ENCODE measurements at regions not wholly inside any gene's neighbourhood (a gene's known extent, or its start where the extent isn't known, plus 50 kb on each side); places are given as distances from the start of the nearest gene placed in this dataset.

DNA sequence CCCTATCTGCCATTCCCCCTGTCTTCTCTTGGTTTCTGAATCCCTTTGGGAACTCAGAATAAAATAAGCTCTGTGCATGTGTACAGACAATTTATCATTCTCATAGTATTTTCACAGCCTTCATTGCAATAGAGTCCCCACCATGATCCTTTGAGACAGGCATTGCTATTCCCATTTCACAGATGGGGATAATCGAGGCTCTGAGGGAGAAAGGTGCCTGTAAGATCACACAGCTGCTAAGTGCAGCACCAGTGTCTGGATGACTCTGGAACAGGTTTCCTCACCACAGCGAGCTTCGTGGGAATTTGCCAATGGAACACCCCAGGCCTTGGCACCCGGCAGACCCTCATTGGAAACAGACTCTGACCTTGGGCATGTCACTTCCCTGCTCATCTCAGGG lies 293.6 kb downstream of the NSG2 start:
- no peaks in the 10 kb centered on the region for H3K9me3 Mint-ChIP-seq
- no peaks in the 10 kb centered on the region for H3K27me3 Mint-ChIP-seq (ENCODE audit: low read depth)
- H3K4me1 Mint-ChIP-seq: peaks cover 59% of the 10 kb centered on the region

DNA sequence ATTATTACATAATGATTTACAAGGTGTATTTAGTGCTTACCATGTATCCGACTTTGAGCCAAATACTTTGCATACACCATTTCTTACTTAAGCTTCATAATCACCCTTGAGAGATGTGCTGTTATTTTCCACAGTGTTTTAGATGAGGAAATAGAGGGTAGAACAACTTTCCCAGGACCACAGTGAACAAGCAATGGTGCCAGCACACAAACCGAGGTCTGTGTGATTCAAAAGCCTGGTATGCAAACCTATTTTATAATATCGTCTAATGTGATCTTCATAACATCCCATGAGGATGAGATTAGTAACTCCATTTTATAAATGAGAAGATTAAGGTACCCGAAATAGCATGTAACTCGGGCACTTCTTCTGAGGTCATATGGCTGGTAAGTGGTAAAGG lies 294.7 kb downstream of the NSG2 start:
- DNase-seq (ENCODE audit: low spot score in 2 of 2, unreplicated experiment in 2 of 2): no peak
- peaks cover 63% of the 10 kb centered on the region for H3K4me1 Mint-ChIP-seq
- H3K36me3 Mint-ChIP-seq: no peaks in the 10 kb centered on the region
- no peak overlapping the region for H3K4me3 Mint-ChIP-seq
- TF ChIP-seq, protein P1, sequence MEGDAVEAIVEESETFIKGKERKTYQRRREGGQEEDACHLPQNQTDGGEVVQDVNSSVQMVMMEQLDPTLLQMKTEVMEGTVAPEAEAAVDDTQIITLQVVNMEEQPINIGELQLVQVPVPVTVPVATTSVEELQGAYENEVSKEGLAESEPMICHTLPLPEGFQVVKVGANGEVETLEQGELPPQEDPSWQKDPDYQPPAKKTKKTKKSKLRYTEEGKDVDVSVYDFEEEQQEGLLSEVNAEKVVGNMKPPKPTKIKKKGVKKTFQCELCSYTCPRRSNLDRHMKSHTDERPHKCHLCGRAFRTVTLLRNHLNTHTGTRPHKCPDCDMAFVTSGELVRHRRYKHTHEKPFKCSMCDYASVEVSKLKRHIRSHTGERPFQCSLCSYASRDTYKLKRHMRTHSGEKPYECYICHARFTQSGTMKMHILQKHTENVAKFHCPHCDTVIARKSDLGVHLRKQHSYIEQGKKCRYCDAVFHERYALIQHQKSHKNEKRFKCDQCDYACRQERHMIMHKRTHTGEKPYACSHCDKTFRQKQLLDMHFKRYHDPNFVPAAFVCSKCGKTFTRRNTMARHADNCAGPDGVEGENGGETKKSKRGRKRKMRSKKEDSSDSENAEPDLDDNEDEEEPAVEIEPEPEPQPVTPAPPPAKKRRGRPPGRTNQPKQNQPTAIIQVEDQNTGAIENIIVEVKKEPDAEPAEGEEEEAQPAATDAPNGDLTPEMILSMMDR (IDR thresholded peaks at IDR 0.05; ENCODE audit: unreplicated experiment): no peak
- H3K27me3 Mint-ChIP-seq (ENCODE audit: low read depth): no peaks in the 10 kb centered on the region
- H3K9me3 Mint-ChIP-seq: no peaks in the 10 kb centered on the region
- no peak overlapping the region for H3K27ac Mint-ChIP-seq

More for the DNA sequence above, 293.6 kb downstream of the NSG2 start:
- H3K36me3 Mint-ChIP-seq: no peaks in the 10 kb centered on the region
- no peak overlapping the region for H3K4me3 Mint-ChIP-seq
- H3K27ac Mint-ChIP-seq: peak overlapping the region; percentile 94
- TF ChIP-seq, protein P1 (IDR thresholded peaks at IDR 0.05; ENCODE audit: unreplicated experiment): no peak
- DNase-seq (ENCODE audit: low spot score in 2 of 2, unreplicated experiment in 2 of 2): no peak

DNA sequence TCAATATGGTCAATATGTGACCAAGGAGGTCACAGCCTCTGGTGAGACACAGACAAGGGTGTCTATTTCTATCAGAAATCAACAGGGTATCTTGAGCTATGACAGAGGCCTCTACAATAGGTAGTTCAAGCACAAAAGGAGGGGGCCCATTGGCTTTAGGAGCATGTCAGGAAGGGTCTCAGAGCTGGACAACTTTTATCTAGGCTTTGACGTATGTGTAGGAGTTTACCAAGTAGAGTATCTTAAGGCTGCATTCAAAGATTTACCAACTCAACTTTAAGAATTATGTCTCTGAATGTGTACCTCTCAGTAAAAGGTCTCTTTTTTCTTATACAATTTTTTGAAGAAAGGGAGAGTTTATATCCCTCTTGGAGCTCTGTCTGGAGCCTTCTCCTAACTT lies 297.2 kb downstream of the NSG2 start:
- no peaks in the 10 kb centered on the region for H3K27me3 Mint-ChIP-seq (ENCODE audit: low read depth)
- H3K36me3 Mint-ChIP-seq: no peaks in the 10 kb centered on the region
- H3K4me1 Mint-ChIP-seq: peaks cover 38% of the 10 kb centered on the region

DNA sequence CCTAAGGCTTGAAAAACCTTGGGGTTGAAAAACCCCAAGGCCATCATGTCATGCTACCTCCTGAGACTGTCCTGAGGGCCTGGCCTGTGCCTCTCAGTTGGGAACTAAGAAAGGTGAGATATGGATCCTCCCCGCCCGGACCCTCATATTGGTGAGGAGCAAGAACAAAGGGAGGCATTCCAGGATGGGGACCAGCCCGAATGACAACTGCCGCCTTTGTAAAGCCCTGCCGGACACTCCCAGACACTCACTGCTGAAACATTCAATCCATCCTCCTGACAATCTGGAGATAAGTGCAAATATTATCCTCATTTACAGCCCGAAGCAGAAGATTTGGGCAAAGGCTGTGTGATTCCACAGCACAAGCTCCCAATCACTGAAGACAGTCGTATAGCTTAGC lies 298.3 kb downstream of the NSG2 start:
- Mint-ChIP-seq H3K27me3 (ENCODE audit: low read depth) (no peaks in the 10 kb centered on the region), H3K27ac (no peak overlapping the region), H3K9me3 (no peaks in the 10 kb centered on the region), H3K4me1 (peaks cover 27% of the 10 kb centered on the region), H3K36me3 (no peaks in the 10 kb centered on the region), H3K4me3 (no peak overlapping the region)
- no peak for DNase-seq (ENCODE audit: low spot score in 2 of 2, unreplicated experiment in 2 of 2)
- TF ChIP-seq, protein P1 (IDR thresholded peaks at IDR 0.05; ENCODE audit: unreplicated experiment): no peak

More for the DNA sequence above, 297.2 kb downstream of the NSG2 start:
- TF ChIP-seq, protein P1 (IDR thresholded peaks at IDR 0.05; ENCODE audit: unreplicated experiment): no peak
- no peak overlapping the region for H3K4me3 Mint-ChIP-seq
- peak overlapping the region; percentile 10 for H3K27ac Mint-ChIP-seq
- no peak for DNase-seq (ENCODE audit: low spot score in 2 of 2, unreplicated experiment in 2 of 2)
- H3K9me3 Mint-ChIP-seq: no peaks in the 10 kb centered on the region

DNA sequence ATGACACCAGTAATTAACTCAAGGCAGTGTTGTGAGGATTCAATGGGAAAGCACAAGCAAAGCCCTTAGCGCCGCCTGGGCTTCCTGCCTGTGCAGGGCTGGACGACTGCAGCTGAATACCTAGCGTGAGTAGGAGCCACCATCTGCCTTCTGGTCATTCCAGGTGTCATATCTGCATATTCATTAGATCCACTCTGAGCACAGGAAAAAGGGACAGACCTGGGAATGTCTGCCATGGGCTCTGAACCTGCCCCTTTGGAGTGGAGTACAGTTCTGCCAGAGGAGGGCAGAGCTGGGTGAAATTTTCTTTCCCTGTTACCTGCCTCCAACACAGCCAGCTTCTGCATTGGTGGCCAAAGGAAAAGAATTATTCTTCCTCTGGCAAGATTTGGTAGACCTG lies 298.8 kb downstream of the NSG2 start:
- no peaks in the 10 kb centered on the region for H3K36me3 Mint-ChIP-seq
- no peaks in the 10 kb centered on the region for H3K27me3 Mint-ChIP-seq (ENCODE audit: low read depth)
- H3K4me3 Mint-ChIP-seq: no peak overlapping the region
- TF ChIP-seq, protein P1 (IDR thresholded peaks at IDR 0.05; ENCODE audit: unreplicated experiment): no peak
- H3K4me1 Mint-ChIP-seq: peaks cover 24% of the 10 kb centered on the region
- no peak overlapping the region for H3K27ac Mint-ChIP-seq
- H3K9me3 Mint-ChIP-seq: no peaks in the 10 kb centered on the region
- DNase-seq (ENCODE audit: low spot score in 2 of 2, unreplicated experiment in 2 of 2): no peak

DNA sequence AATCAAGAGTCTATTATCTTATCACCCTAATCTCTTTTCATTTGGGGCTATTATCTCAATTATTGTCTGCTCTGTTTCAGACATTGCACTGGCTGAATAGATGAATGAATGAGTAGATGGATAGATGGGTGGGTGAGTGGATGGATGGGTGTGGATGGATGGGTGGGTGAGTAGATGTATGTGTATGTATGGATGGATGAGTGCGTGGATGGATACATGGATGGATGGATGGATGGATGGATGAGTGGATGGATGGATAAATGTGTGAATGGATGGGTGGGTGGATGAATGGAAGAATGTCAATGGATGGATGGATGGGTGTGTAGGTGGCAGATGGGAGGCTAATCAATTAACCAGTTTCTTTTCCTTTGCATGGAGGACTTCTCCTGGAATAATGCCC lies 301.7 kb downstream of the NSG2 start:
- no peak for DNase-seq (ENCODE audit: low spot score in 2 of 2, unreplicated experiment in 2 of 2)
- TF ChIP-seq, protein P1 (IDR thresholded peaks at IDR 0.05; ENCODE audit: unreplicated experiment): no peak
- H3K4me1 Mint-ChIP-seq: peaks cover 24% of the 10 kb centered on the region
- no peaks in the 10 kb centered on the region for H3K36me3 Mint-ChIP-seq
- H3K27ac Mint-ChIP-seq: no peak overlapping the region
- H3K27me3 Mint-ChIP-seq (ENCODE audit: low read depth): no peaks in the 10 kb centered on the region
- no peaks in the 10 kb centered on the region for H3K9me3 Mint-ChIP-seq
- H3K4me3 Mint-ChIP-seq: no peak overlapping the region
